HepG2 (cell line): ENCODE measurements at regions not wholly inside any gene's neighbourhood (a gene's known extent, or its start where the extent isn't known, plus 50 kb on each side); places are given as distances from the start of the nearest gene placed in this dataset.

Experiments
- CEBPB ChIP-seq: IDR thresholded peaks from 2 replicates; pipeline ENCODE4 v1.6.1; 2011; ENCODE audit warnings: low read depth, low read length, improper control_type of control experiment, borderline replicate concordance
- CREB1 ChIP-seq, 2 experiments: fragments of 450-650 bp in 1 of 2; IDR thresholded peaks; 2 replicates each; pipeline ENCODE4 v1.6.1; 2016 to 2017; ENCODE audit warnings: control low read depth in 1 of 2, mild to moderate bottlenecking in 1 of 2, missing compliant biosample characterization in 1 of 2, missing genetic modification characterization in 1 of 2
- CTCF ChIP-seq: sonication (generic); formaldehyde crosslinking; IDR thresholded peaks from 2 replicates; pipeline ENCODE4 v1.5.0; 2020; ENCODE audit warnings: mild to moderate bottlenecking, missing genetic modification reagents, moderate library complexity
- ELF1 ChIP-seq: sonication (generic); formaldehyde crosslinking; IDR thresholded peaks from 2 replicates; pipeline ENCODE4 v1.4.0; 2020; ENCODE audit warnings: missing genetic modification reagents
- FOXM1 ChIP-seq: sonication (generic); formaldehyde crosslinking; IDR thresholded peaks from 2 replicates; pipeline ENCODE4 v1.5.0; 2020; ENCODE audit warnings: missing genetic modification reagents
- MNT ChIP-seq: fragments of 450-650 bp; IDR thresholded peaks from 2 replicates; pipeline ENCODE4 v1.6.1; 2016
- NR2F1 ChIP-seq, 2 experiments: fragments of 450-650 bp in 1 of 2; formaldehyde crosslinking in 1 of 2; IDR thresholded peaks; 2 replicates each; pipeline versions ENCODE4 v1.5.0 to v1.6.1; 2016 to 2020; ENCODE audit warnings: mild to moderate bottlenecking in 1 of 2, missing compliant biosample characterization in 1 of 2, missing genetic modification reagents in 1 of 2, moderate library complexity in 1 of 2
- NR2F6 ChIP-seq, 2 experiments: IDR thresholded peaks; 2 replicates each; pipeline ENCODE4 v1.6.1; 2016; ENCODE audit warnings: antibody characterized with exemption in 1 of 2, mild to moderate bottlenecking in 1 of 2
- POGZ ChIP-seq: sonication (generic); formaldehyde crosslinking; IDR thresholded peaks from 2 replicates; pipeline ENCODE4 v1.4.0; 2020; ENCODE audit warnings: mild to moderate bottlenecking, missing genetic modification reagents
- RBM39 ChIP-seq: fragments of 200-400 bp; formaldehyde crosslinking; IDR thresholded peaks from one replicate; pipeline ENCODE4 v1.6.1; 2018; ENCODE audit warnings: antibody characterized with exemption, mild to moderate bottlenecking, low read depth, low read length; ENCODE audit not compliant: poor library complexity, severe bottlenecking
- SALL1 ChIP-seq: sonication (generic); formaldehyde crosslinking; IDR thresholded peaks from 2 replicates; pipeline ENCODE4 v1.8.0; 2022; ENCODE audit warnings: mild to moderate bottlenecking, missing genetic modification reagents
- SP4 ChIP-seq: sonication (generic); formaldehyde crosslinking; IDR thresholded peaks from 2 replicates; pipeline ENCODE4 v1.8.1; 2023; ENCODE audit warnings: mild to moderate bottlenecking, missing genetic modification reagents
- TFDP2 ChIP-seq: sonication (generic); formaldehyde crosslinking; IDR thresholded peaks from 2 replicates; pipeline ENCODE4 v1.4.0; 2020; ENCODE audit warnings: missing genetic modification reagents
- TRAFD1 ChIP-seq: sonication (generic); formaldehyde crosslinking; IDR thresholded peaks from 2 replicates; pipeline ENCODE4 v1.5.1; 2020; ENCODE audit warnings: missing genetic modification reagents, mild to moderate bottlenecking, borderline replicate concordance
- ZMYM4 ChIP-seq: sonication (generic); formaldehyde crosslinking; IDR thresholded peaks from 2 replicates; pipeline ENCODE4 v1.8.1; 2023; ENCODE audit warnings: mild to moderate bottlenecking, missing genetic modification reagents
- ZNF331 ChIP-seq: sonication (generic); formaldehyde crosslinking; IDR thresholded peaks from 2 replicates; pipeline ENCODE4 v1.4.0; 2020; ENCODE audit warnings: missing genetic modification reagents
- ZNF75D ChIP-seq: sonication (generic); formaldehyde crosslinking; IDR thresholded peaks from 2 replicates; pipeline ENCODE4 v1.8.1; 2023; ENCODE audit warnings: missing genetic modification reagents, mild to moderate bottlenecking, borderline replicate concordance
- TF ChIP-seq, protein P1 (sequence below): sonication (generic); formaldehyde crosslinking; IDR thresholded peaks from 2 replicates; pipeline ENCODE4 v1.8.0; 2022; ENCODE audit warnings: missing genetic modification reagents, low read depth, mild to moderate bottlenecking, borderline replicate concordance
- TF ChIP-seq, protein P2 (sequence below): sonication (generic); formaldehyde crosslinking; IDR thresholded peaks from 2 replicates; pipeline ENCODE4 v1.8.0; 2022; ENCODE audit warnings: mild to moderate bottlenecking, missing genetic modification reagents, borderline replicate concordance
- TF ChIP-seq, protein P3 (sequence below): sonication (generic); formaldehyde crosslinking; IDR thresholded peaks from 2 replicates; pipeline ENCODE4 v1.9.0; 2021; ENCODE audit warnings: missing genetic modification reagents, borderline replicate concordance

- TF ChIP-seq ZMYM4 (CRISPR knock-in tag) (peak; percentile 33; the same call in 1 of the 2 replicates), ELF1 (no peak), ZNF331 (CRISPR knock-in tag) (peak; percentile 80), MNT (no peak), POGZ (CRISPR knock-in tag) (0 out of 2 replicates have a peak, but pooled peaks have one; percentile 20), TFDP2 (CRISPR knock-in tag) (no peak), ZNF75D (CRISPR knock-in tag) (no peak), CEBPB (peak; percentile 90), TRAFD1 (CRISPR knock-in tag) (no peak), FOXM1 (CRISPR knock-in tag) (no peak), NR2F1 (CRISPR knock-in tag; IDR thresholded peaks at IDR 0.05) (no peak), SALL1 (peak; percentile 51), RBM39 (no peak), NR2F6 (IDR thresholded peaks at IDR 0.05) (peak; percentile 45; the same call in 1 of the 2 replicates), NR2F6 (CRISPR knock-in tag; IDR thresholded peaks at IDR 0.05) (no peak), SP4 (CRISPR knock-in tag) (no peak), CTCF (peak; percentile 55), CREB1 (IDR thresholded peaks at IDR 0.05) (no peak), CREB1 (CRISPR knock-in tag; IDR thresholded peaks at IDR 0.05) (peak; percentile 28; the same call in 1 of the 2 replicates)
- TF ChIP-seq, protein P1, sequence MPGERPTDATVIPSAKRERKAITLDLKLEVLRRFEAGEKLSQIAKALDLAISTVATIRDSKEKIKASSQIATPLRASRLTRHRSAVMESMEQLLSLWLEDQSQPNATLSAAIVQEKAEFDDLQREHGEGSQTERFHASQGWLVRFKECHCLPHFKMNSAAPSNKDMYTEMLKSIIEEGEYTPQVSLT (CRISPR knock-in tag), result no peak
- TF ChIP-seq, protein P2, sequence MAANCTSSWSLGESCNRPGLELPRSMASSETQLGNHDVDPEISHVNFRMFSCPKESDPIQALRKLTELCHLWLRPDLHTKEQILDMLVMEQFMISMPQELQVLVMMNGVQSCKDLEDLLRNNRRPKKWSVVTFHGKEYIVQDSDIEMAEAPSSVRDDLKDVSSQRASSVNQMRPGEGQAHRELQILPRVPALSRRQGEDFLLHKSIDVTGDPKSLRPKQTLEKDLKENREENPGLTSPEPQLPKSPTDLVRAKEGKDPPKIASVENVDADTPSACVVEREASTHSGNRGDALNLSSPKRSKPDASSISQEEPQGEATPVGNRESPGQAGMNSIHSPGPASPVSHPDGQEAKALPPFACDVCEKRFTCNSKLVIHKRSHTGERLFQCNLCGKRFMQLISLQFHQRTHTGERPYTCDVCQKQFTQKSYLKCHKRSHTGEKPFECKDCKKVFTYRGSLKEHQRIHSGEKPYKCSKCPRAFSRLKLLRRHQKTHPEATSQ (CRISPR knock-in tag), result peak; percentile 32; the same call in 1 of the 2 replicates
- TF ChIP-seq, protein P3, sequence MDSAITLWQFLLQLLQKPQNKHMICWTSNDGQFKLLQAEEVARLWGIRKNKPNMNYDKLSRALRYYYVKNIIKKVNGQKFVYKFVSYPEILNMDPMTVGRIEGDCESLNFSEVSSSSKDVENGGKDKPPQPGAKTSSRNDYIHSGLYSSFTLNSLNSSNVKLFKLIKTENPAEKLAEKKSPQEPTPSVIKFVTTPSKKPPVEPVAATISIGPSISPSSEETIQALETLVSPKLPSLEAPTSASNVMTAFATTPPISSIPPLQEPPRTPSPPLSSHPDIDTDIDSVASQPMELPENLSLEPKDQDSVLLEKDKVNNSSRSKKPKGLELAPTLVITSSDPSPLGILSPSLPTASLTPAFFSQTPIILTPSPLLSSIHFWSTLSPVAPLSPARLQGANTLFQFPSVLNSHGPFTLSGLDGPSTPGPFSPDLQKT (CRISPR knock-in tag), result no peak
These were observed 78.5 kb downstream of the MRPL46 start (continued) for GRCh38 chr15:88388686-88389085.
